H1 (cell line): ENCODE measurements at regions not wholly inside any gene's neighbourhood (a gene's known extent, or its start where the extent isn't known, plus 50 kb on each side); places are given as distances from the start of the nearest gene placed in this dataset.

Source experiments
- CTCF ChIA-PET: fragments of 300-600 bp; sonication (Branson Sonifier 250); formaldehyde crosslinking; loops from one replicate; lab custom pipeline; 2021; ENCODE audit not compliant: partially characterized antibody; lab: Charles Lee
- POLR2A ChIA-PET: fragments of 300-600 bp; sonication (Branson Sonifier 250); formaldehyde crosslinking; loops from one replicate; lab custom pipeline; 2021; ENCODE audit warnings: inconsistent platforms; ENCODE audit not compliant: partially characterized antibody; lab: Charles Lee
- DNase-seq, 2 experiments: peaks; one replicate each; pipeline versions ENCODE4 v3.0.0 to v3.0.0-alpha.2; 2010 to 2022; ENCODE audit warnings: low spot score in 2 of 2, low read depth in 1 of 2, mixed read lengths in 1 of 2
- FAIRE-seq: peaks from 2 replicates; lab custom pipeline; 2011; peaks lifted over from hg19 to GRCh38; lab: Jason Lieb, UNC
- H2AFZ ChIP-seq: 2 replicates; pipeline ENCODE4 v1.8.1; 2012; ENCODE audit warnings: low read length, inconsistent platforms
- H2AK5ac ChIP-seq: 2 replicates; pipeline ENCODE4 v1.6.1; 2013; ENCODE audit warnings: low read depth, low read length
- H2BK120ac ChIP-seq: replicated peaks from 2 replicates; pipeline ENCODE3; 2013; ENCODE audit warnings: low read depth, low read length, inconsistent platforms
- H2BK12ac ChIP-seq: 2 replicates; pipeline ENCODE4 v1.6.1; 2013; ENCODE audit warnings: low read depth, low read length
- H2BK15ac ChIP-seq: 2 replicates; pipeline ENCODE4 v1.6.1; 2013; ENCODE audit warnings: low read length
- H2BK20ac ChIP-seq: 2 replicates; pipeline ENCODE4 v1.6.1; 2013; ENCODE audit warnings: low read length
- H2BK5ac ChIP-seq: 2 replicates; pipeline ENCODE4 v1.6.1; 2013; ENCODE audit warnings: low read depth, low read length
- H3K14ac ChIP-seq: 2 replicates; pipeline ENCODE4 v1.6.1; 2013; ENCODE audit warnings: inconsistent platforms; ENCODE audit not compliant: insufficient read length
- H3K18ac ChIP-seq: 2 replicates; pipeline ENCODE4 v1.6.1; 2013; ENCODE audit warnings: low read length; ENCODE audit errors: extremely low read depth
- H3K23ac ChIP-seq: 2 replicates; pipeline ENCODE4 v1.6.1; 2013; ENCODE audit warnings: inconsistent platforms; ENCODE audit not compliant: insufficient read length
- H3K23me2 ChIP-seq: 2 replicates; pipeline ENCODE4 v1.6.1; 2013; ENCODE audit warnings: low read depth, low read length
- H3K27ac ChIP-seq: 2 replicates; pipeline ENCODE4 v1.6.1; 2011; ENCODE audit warnings: low read depth, low read length, inconsistent platforms
- H3K27me3 ChIP-seq, 4 experiments: replicated peaks in 1 of 4; 1 replicate in 1 of 4; 2 replicates in 3 of 4; pipeline versions ENCODE4 v1.6.1 to v1.8.1; 2011 to 2013; ENCODE audit warnings: low read length in 3 of 4, mild to moderate bottlenecking in 3 of 4, inconsistent platforms in 2 of 4, mixed read lengths in 2 of 4, moderate library complexity in 1 of 4; ENCODE audit not compliant: control insufficient read depth in 3 of 4, insufficient read depth in 3 of 4; ENCODE audit errors: extremely low read depth in 1 of 4
- H3K36me3 ChIP-seq, 4 experiments: 2 replicates each; pipeline versions ENCODE4 v1.6.1 to v1.8.1; 2011 to 2013; ENCODE audit warnings: mild to moderate bottlenecking in 4 of 4, low read length in 3 of 4, moderate library complexity in 2 of 4, control low read depth in 1 of 4, inconsistent platforms in 1 of 4; ENCODE audit not compliant: insufficient read depth in 4 of 4, control insufficient read depth in 2 of 4
- H3K4ac ChIP-seq: replicated peaks from 2 replicates; pipeline ENCODE3; 2013; ENCODE audit warnings: low read length, low read depth, mixed read lengths, inconsistent platforms; ENCODE audit not compliant: insufficient read length
- H3K4me1 ChIP-seq, 4 experiments: replicated peaks in 1 of 4; 1 replicate in 1 of 4; 2 replicates in 3 of 4; pipeline versions ENCODE4 v1.6.1 to v1.8.1; 2011 to 2013; ENCODE audit warnings: low read length in 3 of 4, inconsistent platforms in 2 of 4, mixed read lengths in 1 of 4; ENCODE audit not compliant: insufficient read depth in 4 of 4, control insufficient read depth in 3 of 4
- H3K4me2 ChIP-seq, 2 experiments: 2 replicates each; pipeline versions ENCODE4 v1.6.1 to v1.8.1; 2011 to 2013; ENCODE audit warnings: low read depth in 2 of 2, low read length in 2 of 2, control low read depth in 1 of 2, inconsistent platforms in 1 of 2, mild to moderate bottlenecking in 1 of 2; ENCODE audit not compliant: insufficient read depth in 1 of 2
- H3K4me3 ChIP-seq, 4 experiments: fragments of 200-600, 300-600 bp in 1 of 4; sonication (generic), shearing (Covaris generic), sonication (Bioruptor Twin) in 1 of 4; 2 replicates each; pipeline versions ENCODE4 v1.5.1 to v1.8.1; 2011 to 2016; ENCODE audit warnings: low read length in 4 of 4, low read depth in 3 of 4, control low read depth in 2 of 4, inconsistent platforms in 2 of 4, mild to moderate bottlenecking in 2 of 4, mixed read lengths in 1 of 4, moderate library complexity in 1 of 4; ENCODE audit not compliant: insufficient read depth in 2 of 4; ENCODE audit errors: extremely low read depth in 1 of 4
- H3K56ac ChIP-seq: replicated peaks from 2 replicates; pipeline ENCODE3; 2013; ENCODE audit warnings: low read depth, mild to moderate bottlenecking, mixed read lengths, low read length, inconsistent platforms; ENCODE audit not compliant: insufficient read length
- H3K79me1 ChIP-seq: 2 replicates; pipeline ENCODE4 v1.6.1; 2013; ENCODE audit warnings: low read depth, low read length, control low read depth
- H3K79me2 ChIP-seq, 2 experiments: 2 replicates each; pipeline versions ENCODE4 v1.6.1 to v1.8.1; 2012 to 2013; ENCODE audit warnings: low read length in 2 of 2, mild to moderate bottlenecking in 2 of 2, inconsistent platforms in 1 of 2; ENCODE audit not compliant: insufficient read depth in 2 of 2, control insufficient read depth in 1 of 2
- H3K9ac ChIP-seq, 4 experiments: replicated peaks in 1 of 4; 1 replicate in 1 of 4; 2 replicates in 3 of 4; pipeline versions ENCODE4 v1.6.1 to v1.8.1; 2011 to 2013; ENCODE audit warnings: low read depth in 3 of 4, low read length in 3 of 4, control low read depth in 2 of 4, mild to moderate bottlenecking in 2 of 4, moderate library complexity in 2 of 4, inconsistent platforms in 1 of 4; ENCODE audit errors: extremely low read depth in 1 of 4
- H3K9me3 ChIP-seq, 2 experiments: 2 replicates each; pipeline versions ENCODE4 v1.6.1 to v1.8.1; 2012 to 2013; ENCODE audit warnings: mild to moderate bottlenecking in 2 of 2, moderate library complexity in 2 of 2, control low read depth in 1 of 2, inconsistent platforms in 1 of 2, low read depth in 1 of 2, low read length in 1 of 2, mixed read lengths in 1 of 2; ENCODE audit not compliant: insufficient read depth in 2 of 2
- H4K20me1 ChIP-seq, 2 experiments: replicated peaks in 1 of 2; 2 replicates each; pipeline versions ENCODE3 to v1.8.1; 2011 to 2013; ENCODE audit warnings: inconsistent platforms in 2 of 2, low read length in 2 of 2, mild to moderate bottlenecking in 1 of 2; ENCODE audit not compliant: insufficient read depth in 2 of 2, control insufficient read depth in 1 of 2
- H4K5ac ChIP-seq: 2 replicates; pipeline ENCODE4 v1.6.1; 2013; ENCODE audit warnings: low read length, low read depth, mixed read lengths, inconsistent platforms; ENCODE audit not compliant: insufficient read length
- H4K8ac ChIP-seq: 2 replicates; pipeline ENCODE4 v1.8.0; 2013; ENCODE audit warnings: mild to moderate bottlenecking, moderate library complexity, low read length, inconsistent platforms; ENCODE audit not compliant: insufficient read depth; ENCODE audit errors: extremely low read depth
- H4K91ac ChIP-seq: replicated peaks from 2 replicates; pipeline ENCODE3; 2013; ENCODE audit warnings: low read length, mixed read lengths, inconsistent platforms; ENCODE audit not compliant: insufficient read length
- ASH2L ChIP-seq: fragments of 200-600, 300-600 bp; sonication (generic); IDR thresholded peaks from one replicate; pipeline ENCODE4 v1.7.1; 2017; ENCODE audit warnings: low read length
- BACH1 ChIP-seq: IDR thresholded peaks from 2 replicates; pipeline ENCODE4 v1.6.1; 2012; ENCODE audit warnings: low read length, improper control_type of control experiment
- CEBPB ChIP-seq: IDR thresholded peaks from 2 replicates; pipeline ENCODE4 v1.6.1; 2012; ENCODE audit warnings: low read depth, low read length
- CHD1 ChIP-seq: IDR thresholded peaks from 2 replicates; pipeline ENCODE4 v1.6.1; 2012; ENCODE audit warnings: low read depth, low read length, improper control_type of control experiment
- HDAC6 ChIP-seq: IDR thresholded peaks from one replicate; pipeline ENCODE4 v1.7.1; 2012; ENCODE audit warnings: low read depth, mild to moderate bottlenecking, inconsistent platforms, low read length, moderate library complexity
- KDM5A ChIP-seq: fragments of 200-600 bp; IDR thresholded peaks from 2 replicates; pipeline ENCODE4 v1.7.1; 2012; ENCODE audit warnings: mild to moderate bottlenecking, low read length, inconsistent platforms, mixed read lengths
- MAFK ChIP-seq: IDR thresholded peaks from 2 replicates; pipeline ENCODE4 v1.6.1; 2012; ENCODE audit warnings: low read depth, mild to moderate bottlenecking, improper control_type of control experiment, low read length
- NRF1 ChIP-seq: IDR thresholded peaks from 2 replicates; pipeline ENCODE4 v1.6.1; 2011; ENCODE audit warnings: mild to moderate bottlenecking, low read depth, low read length, improper control_type of control experiment
- PHF8 ChIP-seq: fragments of 200-600 bp; sonication (generic); conservative IDR thresholded peaks from 2 replicates; pipeline ENCODE4 v1.7.1; 2012; ENCODE audit warnings: low read depth, mild to moderate bottlenecking, inconsistent platforms, low read length, moderate library complexity
- RXRA ChIP-seq: IDR thresholded peaks from 2 replicates; pipeline ENCODE4 v1.6.1; 2011; ENCODE audit warnings: low read depth, mild to moderate bottlenecking, low read length, moderate library complexity; ENCODE audit not compliant: insufficient read depth
- SP1 ChIP-seq: IDR thresholded peaks from 2 replicates; pipeline ENCODE4 v1.6.1; 2011; ENCODE audit warnings: low read depth, low read length
- TAF7 ChIP-seq: optimal IDR thresholded peaks from 2 replicates; pipeline ENCODE3; 2011; ENCODE audit warnings: low read depth, mild to moderate bottlenecking, inconsistent platforms, low read length, moderate library complexity, borderline replicate concordance
- WGBS, 2 experiments: shearing (Covaris generic) in 1 of 2; methylation state at CpG; one replicate each; pipeline versions ENCODE4 v1.1.6 to v1.1.7; 2013 to 2015; ENCODE audit warnings: low lambda C conversion rate in 2 of 2, mixed read lengths in 2 of 2, inconsistent platforms in 1 of 2, low coverage in 1 of 2, missing lambda C conversion rate in 1 of 2; ENCODE audit not compliant: insufficient replicate concordance in 2 of 2, insufficient coverage in 1 of 2, insufficient read length in 1 of 2; ENCODE audit errors: extremely low coverage in 1 of 2, missing lambda C conversion rate in 1 of 2; 5-methylcytosine and 5-hydroxymethylcytosine counted together
- TF ChIP-seq, protein P1 (sequence below): IDR thresholded peaks from 2 replicates; pipeline ENCODE4 v1.6.1; 2011; ENCODE audit warnings: low read length, improper control_type of control experiment
- TF ChIP-seq, protein P2 (sequence below): IDR thresholded peaks from 2 replicates; pipeline ENCODE4 v1.6.1; 2012; ENCODE audit warnings: inconsistent platforms

DNA sequence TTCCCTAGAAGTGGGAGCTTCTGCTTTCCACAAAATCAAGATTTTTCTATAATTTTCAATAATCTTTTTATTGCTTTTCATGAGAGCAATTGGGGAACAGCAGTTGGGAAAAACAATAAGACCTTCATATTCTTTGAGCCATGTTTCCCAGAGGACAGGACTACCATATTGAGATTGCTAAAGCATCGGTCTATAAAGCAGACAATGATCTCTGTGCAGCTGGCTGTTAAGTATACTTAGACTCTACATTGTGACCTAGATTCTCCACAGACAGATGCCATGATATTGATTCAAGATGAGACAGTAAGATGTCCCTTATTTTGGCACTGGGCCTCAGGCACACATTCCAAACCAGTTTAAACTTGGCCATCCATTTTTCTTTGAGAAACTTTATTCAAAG lies 1178.7 kb downstream of the SUCLG1 start:
- Histone ChIP-seq H2BK12ac (no peak overlapping the region), H2BK5ac (no peak overlapping the region), H2BK120ac (no peak overlapping the region), H4K20me1 (no peaks in the 10 kb centered on the region), H3K9ac (no peak overlapping the region), H4K8ac (no peak overlapping the region), H3K79me2 (no peaks in the 10 kb centered on the region), H3K4me3 (no peak overlapping the region), H3K4me2 (no peak overlapping the region), H3K23me2 (no peaks in the 10 kb centered on the region), H3K27me3 (peaks cover 0 to 1% (median 0%) of the 10 kb centered on the region in 4 experiments; a peak in 1 of 7 replicates), H2BK15ac (no peak overlapping the region), H2BK20ac (no peak overlapping the region), H3K56ac (no peak overlapping the region), H3K18ac (no peak overlapping the region), H3K4ac (no peak overlapping the region), H3K4me1 (no peaks in the 10 kb centered on the region; a peak in 1 of 7 replicates), H3K27ac (no peak overlapping the region), H4K91ac (no peak overlapping the region), H2AK5ac (no peak overlapping the region), H3K9me3 (peaks cover 5 to 13% of the 10 kb centered on the region in 2 experiments; a peak in 3 of 4 replicates), H3K79me1 (no peaks in the 10 kb centered on the region), H3K14ac (no peak overlapping the region), H4K5ac (no peak overlapping the region), H3K36me3 (peaks cover 0 to 9% (median 2%) of the 10 kb centered on the region in 4 experiments; a peak in 1 of 8 replicates), H3K23ac (no peak overlapping the region), H2AFZ (no peak overlapping the region)
- WGBS, 2 experiments: 88% methylated on average over 1 of the region's 1 CpG; no CpG with 5 or more reads in 1 of the 2 experiments
- DNase-seq (no peak), FAIRE-seq (no peak)
- ChIA-PET CTCF (no interaction called here), POLR2A (no interaction called here)
- TF ChIP-seq, protein P1, sequence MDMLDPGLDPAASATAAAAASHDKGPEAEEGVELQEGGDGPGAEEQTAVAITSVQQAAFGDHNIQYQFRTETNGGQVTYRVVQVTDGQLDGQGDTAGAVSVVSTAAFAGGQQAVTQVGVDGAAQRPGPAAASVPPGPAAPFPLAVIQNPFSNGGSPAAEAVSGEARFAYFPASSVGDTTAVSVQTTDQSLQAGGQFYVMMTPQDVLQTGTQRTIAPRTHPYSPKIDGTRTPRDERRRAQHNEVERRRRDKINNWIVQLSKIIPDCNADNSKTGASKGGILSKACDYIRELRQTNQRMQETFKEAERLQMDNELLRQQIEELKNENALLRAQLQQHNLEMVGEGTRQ: no peak
- TF ChIP-seq PHF8 (no peak), MAFK (no peak), NRF1 (no peak), CEBPB (no peak), KDM5A (no peak), TAF7 (no peak), HDAC6 (no peak), RXRA (no peak), BACH1 (no peak), SP1 (no peak), CHD1 (no peak), ASH2L (no peak)
- TF ChIP-seq, protein P2, sequence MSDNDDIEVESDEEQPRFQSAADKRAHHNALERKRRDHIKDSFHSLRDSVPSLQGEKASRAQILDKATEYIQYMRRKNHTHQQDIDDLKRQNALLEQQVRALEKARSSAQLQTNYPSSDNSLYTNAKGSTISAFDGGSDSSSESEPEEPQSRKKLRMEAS: no peak
